CD1c-positive myeloid dendritic cell (primary cell): ENCODE measurements at regions not wholly inside any gene's neighbourhood (a gene's known extent, or its start where the extent isn't known, plus 50 kb on each side); places are given as distances from the start of the nearest gene placed in this dataset.

Source experiments
- DNase-seq: peaks from one replicate; pipeline ENCODE4 v3.0.0-alpha.2; 2016; ENCODE audit errors: extremely low spot score

GRCh38 chr4:124219389-124219788 lies 493.1 kb downstream of the ANKRD50 start:
- DNase-seq: no peak

GRCh38 chr4:124224256-124224655 lies 488.3 kb downstream of the ANKRD50 start:
- DNase-seq: no peak

GRCh38 chr4:124227981-124228380 lies 484.6 kb downstream of the ANKRD50 start:
- DNase-seq: no peak

GRCh38 chr4:124230268-124230667 lies 482.3 kb downstream of the ANKRD50 start:
- DNase-seq: no peak

DNA sequence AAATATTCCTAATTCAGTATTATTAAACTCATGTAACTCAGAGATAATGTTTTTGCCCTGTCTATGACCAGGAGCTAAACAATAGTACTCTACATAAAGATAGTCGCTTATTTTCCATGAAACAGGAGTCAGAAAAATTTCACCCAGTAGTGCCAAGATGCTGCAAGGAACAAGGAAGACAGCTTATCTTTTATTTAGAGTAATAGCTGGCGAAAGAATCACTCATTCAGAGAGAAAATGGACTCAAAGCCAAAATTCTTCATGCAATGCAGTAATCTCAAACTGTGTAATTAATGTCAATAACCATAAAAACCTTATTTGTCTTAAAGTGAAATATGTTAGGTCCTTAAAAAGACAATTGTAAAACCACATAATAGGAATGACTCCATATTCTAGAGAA lies 477.8 kb downstream of the ANKRD50 start:
- no peak for DNase-seq

DNA sequence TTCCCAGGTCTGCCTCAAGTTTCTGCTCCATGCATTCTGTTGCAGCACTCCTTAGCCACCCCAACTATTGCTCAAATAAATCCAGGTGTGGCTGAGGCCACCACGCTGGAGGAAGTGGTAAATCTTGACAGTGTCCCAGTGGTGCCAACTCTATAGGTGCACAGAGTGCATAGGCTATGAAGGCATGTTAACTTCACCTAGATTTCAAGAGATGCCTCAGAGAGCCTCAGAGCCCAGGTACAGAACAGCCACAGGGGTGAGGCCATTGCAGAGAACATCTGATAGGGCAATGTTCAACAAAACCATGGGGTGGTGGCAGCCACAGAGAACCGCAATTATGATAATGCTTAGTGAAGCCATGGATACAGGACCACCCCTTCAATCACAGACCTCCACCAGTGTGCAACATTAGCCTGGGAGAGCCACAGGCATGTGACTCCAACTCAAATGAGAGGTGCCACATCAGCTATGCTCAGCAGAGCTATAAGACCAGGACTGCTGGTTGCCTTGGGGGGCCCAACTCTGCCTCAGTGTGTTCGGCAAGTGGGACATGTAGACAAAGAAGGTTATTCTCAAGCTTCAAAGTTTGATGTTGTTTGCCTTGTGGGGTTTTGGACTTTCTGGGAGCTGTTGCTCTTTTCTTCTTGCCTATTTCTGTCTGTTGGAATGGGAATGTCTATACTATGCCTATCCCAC lies 468.7 kb downstream of the ANKRD50 start:
- no peak for DNase-seq

- DNase-seq: no peak
These were observed 459.5 kb downstream of the ANKRD50 start for GRCh38 chr4:124253080-124253479.

DNA sequence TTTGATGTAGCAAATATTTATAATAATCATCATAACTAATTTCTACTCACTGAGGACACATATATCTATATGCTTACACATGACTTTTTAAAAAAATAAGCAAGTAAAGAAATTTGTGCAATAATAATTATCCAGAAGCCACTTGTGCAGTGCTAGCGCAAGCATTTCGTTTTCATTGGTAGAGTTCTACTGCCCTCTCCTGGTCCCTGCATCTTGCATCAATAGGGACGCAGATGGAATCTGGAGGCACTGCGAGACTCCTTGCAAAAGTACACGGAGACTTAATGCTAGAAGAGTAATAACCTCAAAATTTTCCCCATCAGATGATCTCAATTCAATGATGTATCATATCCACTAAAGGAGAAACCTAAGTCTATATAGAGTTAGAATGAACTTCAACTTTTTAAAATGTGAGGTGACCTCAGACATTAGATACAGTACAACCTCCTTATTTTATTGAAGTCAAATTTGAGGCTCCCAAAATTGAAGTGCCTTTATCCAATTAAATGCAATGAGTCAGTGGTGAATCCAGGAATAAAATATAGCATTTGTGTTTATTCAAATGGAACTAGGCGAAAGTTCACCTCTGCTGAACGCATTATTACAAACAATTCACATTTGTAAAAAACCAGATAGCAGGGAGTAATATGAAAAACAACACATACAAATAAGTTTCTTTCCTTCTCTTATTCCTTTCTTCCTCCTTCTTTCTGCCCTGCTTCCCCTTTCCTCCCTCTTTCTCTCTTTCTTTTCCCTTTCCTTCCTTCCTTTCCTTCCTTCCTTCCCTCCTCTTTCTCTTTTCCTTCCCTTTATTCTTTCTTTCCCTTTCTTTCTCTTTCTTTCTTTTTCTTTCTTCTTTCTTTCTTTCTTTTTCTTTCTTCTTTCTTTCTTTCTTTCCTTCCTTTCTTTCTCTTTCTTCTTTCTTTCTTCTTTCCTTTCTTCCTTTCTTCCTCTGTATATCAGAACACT lies 450.0 kb downstream of the ANKRD50 start:
- peak; percentile 68 for DNase-seq

DNA sequence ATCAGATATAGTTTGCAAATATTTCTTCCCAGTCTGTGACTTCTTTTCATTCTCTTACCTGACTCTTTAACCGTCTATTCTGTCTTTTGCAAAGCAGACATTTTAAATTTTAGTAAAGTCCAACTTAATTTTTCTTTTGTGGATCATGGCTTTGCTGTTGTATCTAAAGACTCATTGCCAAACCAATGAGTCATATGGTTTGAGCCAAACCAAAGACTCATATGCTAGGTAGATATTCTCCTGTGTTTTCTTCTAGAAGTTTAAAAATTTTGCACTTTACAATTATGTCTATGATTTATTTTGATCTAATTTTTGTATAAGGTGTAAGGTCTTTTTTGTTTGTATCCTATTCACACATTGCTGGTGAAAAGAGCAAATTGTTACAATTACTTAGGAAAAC lies 446.8 kb downstream of the ANKRD50 start:
- DNase-seq: no peak

- no peak for DNase-seq
These were observed 445.8 kb downstream of the ANKRD50 start for GRCh38 chr4:124266721-124267120.

GRCh38 chr4:124276461-124276860 lies 436.1 kb downstream of the ANKRD50 start:
- no peak for DNase-seq

GRCh38 chr4:124277691-124278090 lies 434.8 kb downstream of the ANKRD50 start:
- DNase-seq: no peak

GRCh38 chr4:124278477-124278876 lies 434.1 kb downstream of the ANKRD50 start:
- no peak for DNase-seq

DNA sequence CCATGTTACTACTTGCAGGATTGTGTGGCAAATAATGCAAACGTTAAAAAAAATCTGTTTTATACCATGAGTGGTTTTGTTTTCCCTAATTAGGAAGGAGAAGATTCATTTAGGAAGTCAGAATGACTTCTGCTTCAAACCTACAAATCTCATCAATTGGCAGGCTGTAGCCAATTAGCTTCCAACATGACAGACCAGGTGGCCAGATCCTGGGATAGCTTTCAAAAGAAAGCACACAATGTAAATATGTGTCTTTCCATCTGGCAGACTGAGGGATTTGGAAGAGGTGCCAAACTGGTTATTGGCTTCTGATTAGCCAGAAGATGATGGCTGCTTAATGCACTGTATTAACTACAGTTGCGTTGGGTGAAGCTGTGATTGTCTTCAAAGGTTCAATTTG lies 432.8 kb downstream of the ANKRD50 start:
- no peak for DNase-seq

GRCh38 chr4:124282301-124282898 lies 430.1 kb downstream of the ANKRD50 start:
- DNase-seq: no peak

DNA sequence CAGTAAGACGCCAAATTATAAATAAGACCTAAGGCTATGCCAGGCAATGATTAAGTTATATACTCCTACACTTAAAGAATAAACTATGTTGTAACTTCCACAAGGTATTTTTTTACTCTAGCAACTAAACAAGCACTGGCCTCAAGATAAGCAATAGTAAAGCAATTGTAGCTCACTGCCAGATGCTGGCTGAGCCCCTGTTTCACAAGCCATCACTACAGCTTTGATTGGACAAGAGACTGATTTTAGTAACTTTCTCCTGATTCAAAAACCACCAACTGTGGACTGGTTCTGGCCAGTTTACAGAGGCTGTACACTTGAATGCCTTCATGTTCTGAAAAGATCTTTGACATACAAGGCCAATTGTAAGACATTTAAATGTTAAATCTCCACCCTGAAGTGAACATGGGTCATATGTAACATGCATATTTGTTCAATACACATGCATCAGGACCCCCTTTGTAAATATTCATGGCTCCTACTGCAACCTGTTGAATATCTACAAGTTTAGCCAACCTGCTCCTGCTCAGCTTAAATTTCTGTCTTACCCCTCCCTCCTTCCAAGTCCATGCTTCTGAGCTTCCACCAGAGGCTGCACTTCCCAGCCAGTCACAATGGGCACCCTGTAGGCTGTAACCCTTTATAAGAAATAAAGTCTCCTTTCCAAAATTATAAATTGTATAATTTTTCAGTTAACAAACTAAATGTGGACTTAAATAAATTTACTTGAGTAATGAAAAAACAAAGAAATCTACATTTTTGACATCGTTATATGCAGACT lies 423.6 kb downstream of the ANKRD50 start:
- no peak for DNase-seq

DNA sequence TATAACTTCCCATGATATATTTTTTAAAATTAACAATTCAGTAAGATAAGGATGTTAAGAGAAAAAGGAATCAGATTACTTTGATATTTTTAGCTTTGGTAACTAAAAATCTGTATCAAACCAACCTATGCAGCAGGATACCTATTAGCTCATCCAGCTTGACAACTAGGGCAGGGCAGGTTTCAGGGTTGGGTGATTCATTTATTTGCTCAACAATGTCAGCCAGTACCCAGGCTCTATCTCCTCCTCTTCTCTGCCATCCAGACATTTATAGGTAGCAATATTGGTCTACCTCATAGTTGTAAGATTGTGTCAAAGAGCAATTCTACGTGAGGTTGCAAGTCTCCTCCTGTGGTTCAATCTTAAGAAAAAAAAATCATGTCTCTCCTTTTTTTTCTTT lies 421.9 kb downstream of the ANKRD50 start:
- DNase-seq: no peak

DNA sequence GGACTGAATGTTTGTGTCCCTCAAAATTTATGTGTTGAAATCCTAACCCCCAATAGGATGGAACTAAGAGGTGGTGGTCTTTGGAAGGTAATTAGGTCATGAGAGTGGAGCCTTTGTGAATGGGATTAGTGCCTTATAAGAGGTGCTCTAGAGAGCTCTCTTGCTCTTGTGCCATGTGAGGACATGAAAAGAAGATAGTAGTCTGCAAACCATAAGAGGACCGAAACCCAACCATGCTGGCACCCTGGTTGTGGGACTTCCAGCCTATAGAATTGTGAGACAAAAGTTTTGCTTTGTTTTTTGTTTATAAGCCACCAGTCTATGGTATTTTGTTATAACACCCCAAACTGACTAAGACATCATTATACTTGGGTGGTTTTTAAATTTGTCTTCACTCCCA lies 417.1 kb downstream of the ANKRD50 start:
- DNase-seq: no peak

DNA sequence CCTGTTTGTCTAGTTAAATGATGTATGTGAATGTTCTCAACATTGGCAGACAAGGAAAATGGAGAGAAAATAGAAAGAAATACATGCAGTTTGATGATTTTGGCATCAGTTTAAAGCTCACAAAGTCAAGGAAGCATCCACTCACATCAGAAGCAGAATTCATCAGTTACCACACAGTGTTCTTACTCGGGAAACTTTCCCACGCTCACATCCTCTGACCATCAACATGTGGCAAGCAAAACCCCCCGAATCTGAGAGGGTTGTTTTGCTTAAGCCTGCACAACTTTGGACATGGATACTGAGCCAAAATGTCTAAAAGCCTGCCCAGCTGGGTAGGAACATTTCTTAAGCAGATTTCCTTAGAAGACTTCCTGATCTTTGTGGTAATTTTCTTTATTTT lies 407.6 kb downstream of the ANKRD50 start:
- no peak for DNase-seq

- DNase-seq: no peak
These were observed 406.2 kb downstream of the ANKRD50 start for GRCh38 chr4:124306352-124306751.

GRCh38 chr4:124307143-124307542 lies 405.4 kb downstream of the ANKRD50 start:
- DNase-seq: no peak

DNA sequence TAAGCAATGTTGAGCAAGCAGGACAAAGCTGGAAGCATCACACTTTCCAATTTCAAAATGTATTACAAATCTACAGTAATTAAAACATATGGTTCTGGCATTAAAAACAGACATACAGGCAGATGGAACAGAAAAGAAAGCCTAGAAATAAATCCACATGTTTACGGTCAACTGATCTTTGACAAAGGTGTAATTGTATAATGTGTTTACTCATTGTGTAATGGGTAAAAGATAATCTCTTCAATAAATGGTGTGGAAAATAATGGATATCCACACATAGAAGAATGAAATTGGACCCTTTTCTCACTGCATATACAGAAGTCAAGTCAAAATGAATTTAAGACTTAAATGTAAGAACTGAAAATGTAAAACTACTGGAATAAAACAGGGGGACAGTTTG lies 394.2 kb downstream of the ANKRD50 start:
- DNase-seq: no peak
